Kidney epithelial cell (primary cell): ENCODE measurements at regions not wholly inside any gene's neighbourhood (a gene's known extent, or its start where the extent isn't known, plus 50 kb on each side); places are given as distances from the start of the nearest gene placed in this dataset.
"Not testable (repeated sequence)": the region's sequence is repeated elsewhere in the genome, so short reads cannot be mapped to it uniquely, and the experiment has no call there.

Source experiments
- DNase-seq: peaks from one replicate; pipeline ENCODE4 v3.0.0-alpha.2; 2010; ENCODE audit warnings: low read depth
- H3K27me3 ChIP-seq: 2 replicates; pipeline ENCODE4 v1.6.0; 2011; ENCODE audit warnings: low read length; ENCODE audit not compliant: control insufficient read depth, insufficient read depth
- H3K36me3 ChIP-seq: 2 replicates; pipeline ENCODE4 v1.5.1; 2011; ENCODE audit warnings: low read length; ENCODE audit not compliant: control insufficient read depth, insufficient read depth
- H3K4me3 ChIP-seq: 2 replicates; pipeline ENCODE4 v1.5.1; 2011; ENCODE audit warnings: low read depth, mild to moderate bottlenecking, control low read depth, low read length
- TF ChIP-seq, protein P1 (sequence below): IDR thresholded peaks from 2 replicates; pipeline ENCODE4 v1.5.1; 2011; ENCODE audit warnings: mild to moderate bottlenecking, moderate library complexity, low read length, control low read depth, inconsistent platforms; ENCODE audit not compliant: insufficient read depth, poor library complexity, severe bottlenecking

- Histone ChIP-seq H3K36me3 (no peaks in the 10 kb centered on the region), H3K27me3 (no peaks in the 10 kb centered on the region), H3K4me3 (no peak overlapping the region)
- TF ChIP-seq, protein P1, sequence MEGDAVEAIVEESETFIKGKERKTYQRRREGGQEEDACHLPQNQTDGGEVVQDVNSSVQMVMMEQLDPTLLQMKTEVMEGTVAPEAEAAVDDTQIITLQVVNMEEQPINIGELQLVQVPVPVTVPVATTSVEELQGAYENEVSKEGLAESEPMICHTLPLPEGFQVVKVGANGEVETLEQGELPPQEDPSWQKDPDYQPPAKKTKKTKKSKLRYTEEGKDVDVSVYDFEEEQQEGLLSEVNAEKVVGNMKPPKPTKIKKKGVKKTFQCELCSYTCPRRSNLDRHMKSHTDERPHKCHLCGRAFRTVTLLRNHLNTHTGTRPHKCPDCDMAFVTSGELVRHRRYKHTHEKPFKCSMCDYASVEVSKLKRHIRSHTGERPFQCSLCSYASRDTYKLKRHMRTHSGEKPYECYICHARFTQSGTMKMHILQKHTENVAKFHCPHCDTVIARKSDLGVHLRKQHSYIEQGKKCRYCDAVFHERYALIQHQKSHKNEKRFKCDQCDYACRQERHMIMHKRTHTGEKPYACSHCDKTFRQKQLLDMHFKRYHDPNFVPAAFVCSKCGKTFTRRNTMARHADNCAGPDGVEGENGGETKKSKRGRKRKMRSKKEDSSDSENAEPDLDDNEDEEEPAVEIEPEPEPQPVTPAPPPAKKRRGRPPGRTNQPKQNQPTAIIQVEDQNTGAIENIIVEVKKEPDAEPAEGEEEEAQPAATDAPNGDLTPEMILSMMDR = no peak
- no peak for DNase-seq
Measured at GRCh38 chr19:30287973-30288372, 84.2 kb upstream of the ZNF536 start.

DNA sequence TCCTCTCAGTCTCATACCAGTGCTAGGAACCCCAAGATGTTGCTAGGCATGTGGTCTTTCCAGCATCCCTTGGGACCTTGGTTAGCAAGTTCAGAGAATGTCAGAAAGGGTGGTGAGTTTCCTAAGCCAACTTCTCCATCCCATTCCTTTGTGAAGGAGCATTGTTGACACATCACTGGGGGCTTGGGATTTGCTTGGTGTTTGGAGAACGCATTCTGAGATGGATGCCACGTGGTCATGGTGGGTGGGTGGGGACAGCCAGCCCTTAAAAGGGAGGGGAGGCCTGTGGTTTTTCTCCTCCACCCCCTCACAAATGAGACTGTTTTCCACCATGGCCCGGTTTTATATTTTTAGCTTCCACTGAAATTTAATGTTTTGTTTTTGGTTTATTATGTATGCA, 83.3 kb upstream of the ZNF536 start:
- Histone ChIP-seq H3K4me3 (no peak overlapping the region), H3K27me3 (no peaks in the 10 kb centered on the region), H3K36me3 (no peaks in the 10 kb centered on the region)
- no peak for DNase-seq
- TF ChIP-seq, protein P1 = no peak

DNA sequence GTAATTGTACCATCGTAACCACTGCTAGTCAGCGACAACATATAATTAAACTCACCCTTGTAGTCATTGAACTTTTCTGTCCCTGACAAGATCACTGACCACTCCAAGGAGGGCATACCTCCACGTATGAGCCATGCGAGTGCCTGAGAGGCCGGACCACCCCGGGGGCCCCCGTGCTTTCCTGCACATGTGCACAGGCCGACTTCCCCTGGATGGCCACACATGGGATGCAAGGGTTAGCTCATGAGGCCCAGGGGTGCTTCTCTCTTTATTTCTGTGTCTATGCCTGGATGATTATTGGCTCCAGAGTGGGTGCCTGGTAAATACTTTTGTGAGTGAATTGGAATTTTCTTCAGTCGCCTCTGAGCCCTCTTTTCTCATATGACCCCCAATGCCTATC, 82.8 kb upstream of the ZNF536 start:
- no peak overlapping the region for H3K4me3 ChIP-seq
- TF ChIP-seq, protein P1 = no peak
- DNase-seq = no peak
- no peaks in the 10 kb centered on the region for H3K36me3 ChIP-seq
- H3K27me3 ChIP-seq = no peaks in the 10 kb centered on the region

DNA sequence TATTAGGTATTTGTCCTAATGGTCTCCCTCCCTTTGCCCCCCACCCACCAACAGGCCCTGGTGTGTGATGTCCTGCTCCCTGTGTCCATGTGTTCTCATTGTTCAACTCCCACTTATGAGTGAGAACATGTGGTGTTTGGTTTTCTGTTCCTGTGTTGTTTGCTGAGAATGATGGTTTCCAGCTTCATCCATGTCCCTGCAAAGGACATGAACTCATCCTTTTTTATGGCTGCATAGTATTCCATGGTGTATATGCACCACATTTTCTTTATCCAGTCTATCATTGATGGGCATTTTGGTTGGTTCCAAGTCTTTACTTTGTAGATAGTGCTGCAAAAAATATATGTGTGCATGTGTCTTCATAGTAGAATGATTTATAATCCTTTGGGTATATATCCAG, 81.4 kb upstream of the ZNF536 start:
- not testable (repeated sequence) for H3K4me3 ChIP-seq, H3K36me3 ChIP-seq, DNase-seq, H3K27me3 ChIP-seq

DNA sequence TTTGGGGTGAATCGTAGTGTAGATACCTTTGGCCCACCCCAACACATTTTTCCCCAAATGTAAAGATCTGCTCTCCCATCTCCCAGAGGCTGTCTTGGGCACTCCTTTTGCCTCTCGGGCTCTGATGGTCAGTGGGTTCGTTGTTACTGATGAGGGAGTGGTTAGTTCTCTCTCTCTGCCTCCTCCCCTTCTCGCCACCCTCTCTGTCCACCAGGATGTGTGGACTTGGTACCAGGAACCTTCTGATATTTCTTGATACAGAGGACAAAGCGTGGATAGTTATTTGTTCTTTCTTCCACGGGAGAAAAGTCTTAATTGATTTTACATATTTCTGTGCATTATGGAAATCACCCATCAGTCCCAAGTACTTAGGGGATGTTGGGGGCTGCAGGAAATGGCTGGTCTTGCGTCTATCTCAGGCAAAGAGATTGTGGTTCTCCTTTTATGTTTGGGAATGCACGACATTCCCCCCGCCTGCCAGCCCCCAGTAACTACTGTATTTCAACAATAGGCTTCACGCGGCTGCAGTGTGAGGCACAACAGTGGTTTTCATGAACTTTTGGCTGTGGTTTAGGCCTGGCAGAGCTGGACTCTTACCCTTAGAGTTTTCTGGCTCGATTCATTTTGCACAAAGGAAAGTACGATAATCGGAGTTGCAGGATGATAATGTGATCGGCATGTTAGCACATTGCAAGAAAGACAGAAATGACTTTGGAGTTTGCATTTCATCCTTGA, 79.0 kb upstream of the ZNF536 start:
- Histone ChIP-seq H3K27me3 (no peaks in the 10 kb centered on the region), H3K36me3 (no peaks in the 10 kb centered on the region), H3K4me3 (no peak overlapping the region)
- TF ChIP-seq, protein P1 = no peak
- no peak for DNase-seq

DNA sequence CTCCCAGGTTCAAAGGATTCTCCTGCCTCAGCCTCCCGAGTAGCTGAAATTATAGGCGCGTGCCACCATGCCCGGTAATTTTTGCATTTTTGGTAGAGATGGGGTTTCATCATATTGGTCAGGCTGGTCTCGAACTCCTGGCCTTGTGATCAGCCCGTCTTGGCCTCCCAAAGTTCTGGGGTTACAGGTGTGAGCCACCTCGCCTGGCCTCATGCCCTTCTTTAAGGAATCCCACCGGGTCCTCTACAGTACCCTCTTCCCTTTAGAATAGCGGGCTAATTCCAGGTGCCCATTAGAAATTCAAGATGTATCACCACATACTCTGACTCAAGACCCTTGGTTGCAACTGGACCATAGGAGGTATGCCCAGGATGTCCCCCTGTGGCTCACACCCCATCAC, 74.2 kb upstream of the ZNF536 start:
- H3K36me3 ChIP-seq = no peaks in the 10 kb centered on the region
- no peak overlapping the region for H3K4me3 ChIP-seq
- TF ChIP-seq, protein P1 = no peak
- DNase-seq = no peak
- no peaks in the 10 kb centered on the region for H3K27me3 ChIP-seq
